AG08395 (cell line): ENCODE measurements at regions not wholly inside any gene's neighbourhood (a gene's known extent, or its start where the extent isn't known, plus 50 kb on each side); places are given as distances from the start of the nearest gene placed in this dataset.

Experiments
- DNase-seq: peaks from one replicate; pipeline ENCODE4 v3.0.0; 2012; ENCODE audit warnings: mixed read lengths, low spot score

- DNase-seq = peak; percentile 62
Measured at GRCh38 chr4:24476282-24476681, 108.1 kb downstream of the DHX15 start.

DNA sequence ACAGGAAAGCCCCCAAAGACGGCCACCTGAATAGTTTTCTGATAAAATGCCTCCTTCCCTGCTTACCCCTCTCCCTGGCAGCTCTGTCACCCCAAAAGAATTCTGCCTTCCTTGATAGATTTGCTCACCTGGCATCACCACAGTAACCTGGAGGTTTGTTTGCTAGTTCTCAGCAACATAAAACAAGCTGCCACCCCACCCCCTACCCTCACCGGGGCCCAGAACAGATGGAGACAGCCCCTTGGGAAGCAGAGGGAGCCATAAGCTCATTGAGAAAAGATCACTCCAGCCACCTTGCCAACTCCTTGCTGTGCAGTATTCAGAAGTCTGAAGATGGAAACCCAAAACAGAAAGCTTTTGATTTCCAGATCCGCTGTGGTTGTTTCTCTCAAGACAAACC is 108.6 kb downstream of the DHX15 start:
- no peak for DNase-seq

GRCh38 chr4:24473309-24473721 is 111.0 kb downstream of the DHX15 start:
- peak; percentile 27 for DNase-seq

DNA sequence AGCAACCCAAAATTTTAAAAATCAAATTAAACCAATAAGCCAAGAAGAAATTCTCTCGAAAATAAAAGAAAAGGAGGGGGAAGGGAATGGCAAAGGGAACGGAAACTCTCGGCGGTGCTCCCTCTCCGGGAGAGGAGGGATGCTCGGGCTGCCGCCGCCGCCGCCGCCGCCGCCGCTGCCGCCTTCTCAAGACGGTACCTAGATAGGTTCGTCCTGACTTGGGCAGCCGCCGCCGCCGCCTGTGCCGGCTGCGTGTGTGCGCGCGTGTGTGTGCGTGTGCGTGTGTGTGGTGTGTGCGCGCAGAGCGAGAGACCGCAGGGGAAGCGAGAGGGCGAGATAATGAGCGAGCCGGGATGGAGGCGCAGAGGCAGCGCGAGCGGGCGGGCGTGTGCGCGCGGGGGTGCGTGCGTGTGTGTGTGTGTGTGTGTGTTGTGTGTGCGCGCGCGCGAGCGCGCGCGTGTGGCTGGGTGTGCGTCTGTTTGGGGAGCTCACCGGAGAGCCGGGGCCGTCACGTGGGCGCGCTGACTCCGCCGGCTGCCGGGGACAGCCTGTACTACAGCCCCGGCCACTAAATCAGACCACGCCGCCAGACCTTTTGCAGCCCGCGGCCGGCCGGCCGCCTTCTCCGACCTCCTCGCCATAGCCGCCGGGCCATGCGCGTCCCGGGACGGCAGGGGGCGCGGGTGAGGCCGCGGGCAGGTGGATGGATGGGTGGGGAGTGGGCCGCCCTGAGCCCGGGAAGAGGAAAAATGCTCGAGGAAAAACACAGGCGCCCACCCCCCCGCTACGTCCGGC is 111.6 kb downstream of the DHX15 start:
- peak; percentile 79 for DNase-seq

DNA sequence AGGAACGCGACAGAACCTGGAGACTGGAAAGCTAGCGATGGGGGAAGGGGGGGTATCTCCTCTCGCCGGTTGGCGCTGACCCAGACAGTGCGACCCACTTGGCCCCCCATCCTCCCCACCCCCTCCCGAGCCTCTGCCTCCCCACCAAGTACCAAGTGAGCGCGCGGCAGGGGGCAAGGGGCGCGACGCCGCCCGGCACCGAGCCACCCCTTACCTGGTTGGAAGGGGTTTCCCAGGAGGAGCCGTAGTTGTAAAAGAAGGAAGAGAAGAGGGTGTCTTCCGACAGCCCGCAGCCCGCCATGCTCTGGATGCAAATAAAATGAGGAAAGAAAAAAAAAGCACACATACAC is 112.2 kb downstream of the DHX15 start:
- DNase-seq = no peak

- no peak for DNase-seq
Measured at GRCh38 chr4:24471486-24472160, 112.7 kb downstream of the DHX15 start.

GRCh38 chr4:24470666-24471485 is 113.5 kb downstream of the DHX15 start:
- peak; percentile 16 for DNase-seq

DNA sequence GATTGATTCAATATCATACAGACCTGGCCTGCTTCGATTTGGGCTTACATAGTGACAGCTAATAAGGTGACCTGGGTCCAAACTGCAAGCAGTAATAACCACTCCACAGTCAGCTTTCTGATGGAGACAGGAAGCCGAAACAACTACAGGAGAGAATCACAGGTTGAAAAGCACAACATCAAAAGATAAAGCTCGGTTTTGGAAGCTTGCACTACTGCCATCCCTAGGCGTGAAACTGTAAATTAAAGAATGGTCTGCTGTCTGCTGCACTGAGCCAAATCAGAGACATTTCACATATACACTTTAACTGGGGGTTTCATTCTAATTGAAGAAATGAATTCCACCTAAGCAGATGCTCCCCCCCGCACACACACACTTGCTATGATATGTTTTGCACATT is 116.3 kb downstream of the DHX15 start:
- no peak for DNase-seq

DNA sequence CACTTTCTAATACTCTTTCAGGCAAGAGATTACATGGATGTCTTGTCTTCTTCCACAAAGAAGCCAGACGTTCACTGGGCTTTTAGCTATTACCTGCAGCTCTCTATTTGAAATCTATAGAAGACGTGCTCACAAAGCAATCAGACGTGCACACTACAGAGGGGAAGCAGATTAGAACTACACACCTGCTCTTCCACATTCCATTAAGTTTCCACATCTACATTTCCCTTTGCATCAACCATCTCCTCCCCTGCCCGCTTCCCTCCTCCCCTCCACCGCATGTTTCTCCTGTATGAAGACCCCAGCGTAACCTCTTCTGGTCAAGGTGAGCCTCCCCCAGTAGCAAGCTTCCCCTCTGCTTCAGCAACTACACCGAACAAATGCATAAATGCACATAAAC is 119.8 kb downstream of the DHX15 start:
- DNase-seq = no peak

DNA sequence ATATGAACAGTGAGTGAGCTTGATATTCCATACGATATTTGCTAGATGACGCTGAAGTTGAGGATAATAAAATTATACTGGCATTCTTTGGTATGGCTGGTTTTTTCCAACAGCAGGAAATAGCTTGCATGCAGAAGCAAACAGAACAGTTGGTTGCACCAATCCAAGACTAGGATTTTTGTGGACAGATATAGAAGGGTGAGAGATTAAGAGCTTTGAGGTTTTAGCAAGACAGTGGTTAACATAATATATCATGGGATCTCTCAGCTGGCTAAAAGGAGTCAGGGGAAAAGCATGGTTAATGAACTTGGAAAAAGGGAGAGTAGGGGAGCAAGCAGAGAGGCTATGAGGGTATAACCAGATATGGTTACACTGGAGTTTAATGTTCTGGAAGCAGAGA is 127.9 kb downstream of the DHX15 start:
- DNase-seq = no peak

- no peak for DNase-seq
Measured at GRCh38 chr4:24453951-24454350, 130.4 kb downstream of the DHX15 start.

DNA sequence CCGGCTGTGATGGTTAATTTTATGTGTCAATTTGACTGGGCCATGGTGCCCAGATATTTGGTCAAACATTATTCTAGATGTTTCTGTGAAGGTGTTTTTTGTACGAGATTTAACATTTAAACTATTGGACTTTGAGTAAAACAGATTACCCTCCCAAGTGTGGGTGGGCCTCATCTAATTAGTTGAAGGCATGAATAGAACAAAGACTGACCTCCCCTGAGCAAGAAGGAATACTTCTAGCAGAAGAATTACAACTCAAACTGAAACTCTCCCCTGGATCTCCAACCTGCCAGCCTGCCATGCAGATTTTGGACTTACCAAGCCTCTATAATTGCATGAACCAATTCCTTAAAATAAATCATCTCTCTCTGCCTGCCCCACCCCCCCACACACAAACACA is 132.5 kb downstream of the DHX15 start:
- no peak for DNase-seq

GRCh38 chr4:24443200-24443599 is 141.2 kb downstream of the DHX15 start:
- no peak for DNase-seq

DNA sequence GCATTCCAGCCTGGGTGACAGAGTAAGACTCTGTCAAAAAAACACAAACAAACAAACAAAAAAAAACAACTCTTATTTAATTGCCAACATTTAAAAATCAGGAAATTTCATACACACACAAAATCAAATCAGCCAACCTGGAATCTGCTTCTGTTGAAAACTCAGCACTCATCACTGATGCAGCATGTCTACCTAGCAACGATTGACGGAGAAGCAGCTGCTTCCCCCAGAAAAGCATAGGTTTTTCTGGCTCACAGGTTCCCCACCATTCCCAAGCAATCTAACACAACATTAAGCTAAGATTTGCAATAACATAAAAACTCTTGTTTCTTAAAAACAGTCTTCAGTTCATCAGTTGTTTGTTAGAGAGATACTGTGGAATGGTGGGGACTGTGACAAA is 143.6 kb downstream of the DHX15 start:
- no peak for DNase-seq

DNA sequence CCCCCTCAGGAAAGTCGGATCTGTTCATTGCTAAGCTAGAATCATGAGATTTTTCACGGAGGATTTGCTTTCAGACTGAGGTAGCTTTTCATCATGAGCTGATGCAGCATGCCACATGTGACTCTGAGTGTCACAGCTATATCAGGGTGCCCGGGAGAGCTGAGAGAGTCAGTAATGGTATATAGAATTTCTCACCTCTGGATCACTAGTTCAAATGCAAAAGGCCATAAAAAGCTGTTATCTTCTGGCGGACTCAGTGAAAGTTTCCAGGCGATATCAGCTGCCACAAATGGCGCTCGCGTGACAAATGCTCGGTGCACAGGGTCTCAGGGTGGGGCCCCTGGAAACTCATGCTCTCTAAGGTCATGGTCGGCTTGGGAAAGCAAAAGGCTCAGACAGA is 150.1 kb downstream of the DHX15 start:
- DNase-seq = no peak

DNA sequence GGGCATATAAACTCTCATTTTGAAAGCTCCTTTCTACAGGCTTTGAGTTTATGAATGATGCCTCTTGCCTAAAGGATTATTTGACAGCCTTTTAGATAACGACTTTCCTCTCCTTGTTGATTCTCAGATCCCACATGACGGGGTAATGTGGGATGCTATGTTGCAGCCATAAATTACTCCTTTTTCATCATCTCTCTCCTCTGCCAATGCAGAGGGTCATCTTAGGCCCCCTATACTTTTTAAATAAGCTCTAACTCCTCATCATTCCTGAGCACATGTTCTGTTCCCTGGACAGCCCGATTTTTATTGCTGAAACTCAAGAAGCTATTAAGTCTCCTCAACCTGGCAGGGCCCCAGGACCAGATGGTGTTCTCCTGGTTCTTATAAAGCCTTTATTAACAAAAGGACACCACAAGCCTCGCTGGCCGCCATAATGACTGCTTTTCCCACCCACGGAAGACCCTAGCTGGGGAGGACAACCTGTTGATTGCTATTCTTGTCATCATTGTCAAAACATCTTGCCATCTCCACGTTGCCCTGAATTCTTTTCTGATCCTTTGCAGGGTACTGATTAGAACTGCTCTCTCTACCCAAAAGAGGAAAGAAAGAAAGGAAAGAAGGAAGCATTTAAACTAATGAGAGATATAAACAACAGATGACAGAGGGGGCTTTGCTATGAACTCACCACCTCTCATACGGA is 150.7 kb downstream of the DHX15 start:
- no peak for DNase-seq

- DNase-seq = no peak
Measured at GRCh38 chr4:24428850-24429249, 155.5 kb downstream of the DHX15 start.

GRCh38 chr4:24426557-24426956 is 157.8 kb downstream of the DHX15 start:
- no peak for DNase-seq

GRCh38 chr4:24425863-24426262 is 158.5 kb downstream of the DHX15 start:
- no peak for DNase-seq

DNA sequence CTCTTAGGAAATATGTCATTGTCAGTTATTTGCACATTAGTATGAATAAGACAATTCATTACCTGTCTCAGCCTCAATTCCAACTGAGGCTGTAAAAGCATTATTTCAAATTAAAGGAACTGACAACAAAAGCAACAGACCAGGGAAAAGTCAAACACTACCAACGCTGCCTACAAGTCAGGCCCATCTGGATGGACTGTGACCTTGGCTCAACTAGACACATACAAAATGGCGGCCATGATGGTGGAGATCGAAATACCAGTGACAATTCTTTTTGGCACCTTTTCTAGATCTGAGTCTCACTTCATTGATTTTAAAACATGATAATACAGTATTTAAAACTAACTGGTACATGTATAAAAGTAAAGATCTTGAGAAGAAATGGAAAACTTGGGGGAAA is 160.7 kb downstream of the DHX15 start:
- no peak for DNase-seq

DNA sequence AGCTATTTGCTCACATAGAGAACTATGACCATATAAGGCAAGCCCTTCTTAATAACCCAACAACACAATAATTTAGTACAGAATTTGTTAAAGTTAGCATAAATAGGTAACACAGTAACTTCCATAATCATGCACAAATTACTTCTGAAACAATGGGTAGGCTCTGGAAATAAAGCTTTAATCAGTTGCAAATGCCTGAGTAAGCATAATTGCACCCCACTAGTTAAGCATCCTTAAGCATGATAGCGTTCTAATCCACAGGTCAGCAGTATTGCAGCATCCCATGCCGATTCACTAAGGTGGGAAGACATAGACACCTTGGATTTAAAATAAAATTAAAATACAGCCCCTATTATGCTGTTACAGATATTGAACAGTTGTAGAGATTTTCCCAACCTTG is 161.7 kb downstream of the DHX15 start:
- no peak for DNase-seq
